Neural cell (in vitro differentiated cells): ENCODE measurements at regions not wholly inside any gene's neighbourhood (a gene's known extent, or its start where the extent isn't known, plus 50 kb on each side); places are given as distances from the start of the nearest gene placed in this dataset.

ENCODE experiments used
- EZH2 ChIP-seq: fragments of 200-600, 300-800 bp; shearing (Covaris generic), sonication (generic); IDR thresholded peaks from 2 replicates; pipeline ENCODE4 v1.6.1; 2014; ENCODE audit warnings: antibody characterized with exemption, low read length, borderline replicate concordance, mild to moderate bottlenecking; ENCODE audit not compliant: insufficient read depth, poor library complexity, severe bottlenecking
- POLR2AphosphoS5 ChIP-seq: IDR thresholded peaks from 2 replicates; pipeline ENCODE4 v1.6.1; 2012
- TAF1 ChIP-seq: IDR thresholded peaks from 2 replicates; pipeline ENCODE4 v1.6.1; 2012; ENCODE audit warnings: low read depth
- TF ChIP-seq, protein P1 (sequence below): fragments of 450-650 bp; IDR thresholded peaks from 2 replicates; pipeline ENCODE4 v1.5.1; 2014; ENCODE audit warnings: antibody characterized with exemption, mild to moderate bottlenecking, moderate library complexity; ENCODE audit not compliant: poor library complexity, severe bottlenecking
- TF ChIP-seq, protein P2 (sequence below): IDR thresholded peaks from 2 replicates; pipeline ENCODE4 v1.6.1; 2012; ENCODE audit warnings: borderline replicate concordance

DNA sequence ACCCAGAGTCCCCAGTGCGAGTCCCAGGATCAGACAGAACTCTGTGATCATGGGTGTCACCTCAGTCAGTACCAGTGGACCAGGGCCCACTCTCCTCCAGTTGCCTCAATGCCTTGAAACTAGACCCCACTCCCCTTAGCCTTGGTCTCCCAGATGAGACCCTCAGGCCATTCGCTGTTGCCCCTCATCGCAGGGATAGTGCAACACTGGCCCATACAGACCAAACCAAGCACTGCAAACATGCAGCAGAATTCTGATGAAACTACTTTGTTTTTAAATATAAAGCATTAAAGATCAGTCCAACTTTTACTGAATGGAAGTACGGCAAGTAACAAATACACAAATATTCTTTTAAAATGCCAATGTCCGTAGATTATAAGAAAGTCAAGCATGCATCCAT, 101.2 kb upstream of the NT5E start:
- TF ChIP-seq EZH2, result no peak
- TF ChIP-seq, protein P1, sequence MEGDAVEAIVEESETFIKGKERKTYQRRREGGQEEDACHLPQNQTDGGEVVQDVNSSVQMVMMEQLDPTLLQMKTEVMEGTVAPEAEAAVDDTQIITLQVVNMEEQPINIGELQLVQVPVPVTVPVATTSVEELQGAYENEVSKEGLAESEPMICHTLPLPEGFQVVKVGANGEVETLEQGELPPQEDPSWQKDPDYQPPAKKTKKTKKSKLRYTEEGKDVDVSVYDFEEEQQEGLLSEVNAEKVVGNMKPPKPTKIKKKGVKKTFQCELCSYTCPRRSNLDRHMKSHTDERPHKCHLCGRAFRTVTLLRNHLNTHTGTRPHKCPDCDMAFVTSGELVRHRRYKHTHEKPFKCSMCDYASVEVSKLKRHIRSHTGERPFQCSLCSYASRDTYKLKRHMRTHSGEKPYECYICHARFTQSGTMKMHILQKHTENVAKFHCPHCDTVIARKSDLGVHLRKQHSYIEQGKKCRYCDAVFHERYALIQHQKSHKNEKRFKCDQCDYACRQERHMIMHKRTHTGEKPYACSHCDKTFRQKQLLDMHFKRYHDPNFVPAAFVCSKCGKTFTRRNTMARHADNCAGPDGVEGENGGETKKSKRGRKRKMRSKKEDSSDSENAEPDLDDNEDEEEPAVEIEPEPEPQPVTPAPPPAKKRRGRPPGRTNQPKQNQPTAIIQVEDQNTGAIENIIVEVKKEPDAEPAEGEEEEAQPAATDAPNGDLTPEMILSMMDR, result no peak
- TF ChIP-seq, protein P2, sequence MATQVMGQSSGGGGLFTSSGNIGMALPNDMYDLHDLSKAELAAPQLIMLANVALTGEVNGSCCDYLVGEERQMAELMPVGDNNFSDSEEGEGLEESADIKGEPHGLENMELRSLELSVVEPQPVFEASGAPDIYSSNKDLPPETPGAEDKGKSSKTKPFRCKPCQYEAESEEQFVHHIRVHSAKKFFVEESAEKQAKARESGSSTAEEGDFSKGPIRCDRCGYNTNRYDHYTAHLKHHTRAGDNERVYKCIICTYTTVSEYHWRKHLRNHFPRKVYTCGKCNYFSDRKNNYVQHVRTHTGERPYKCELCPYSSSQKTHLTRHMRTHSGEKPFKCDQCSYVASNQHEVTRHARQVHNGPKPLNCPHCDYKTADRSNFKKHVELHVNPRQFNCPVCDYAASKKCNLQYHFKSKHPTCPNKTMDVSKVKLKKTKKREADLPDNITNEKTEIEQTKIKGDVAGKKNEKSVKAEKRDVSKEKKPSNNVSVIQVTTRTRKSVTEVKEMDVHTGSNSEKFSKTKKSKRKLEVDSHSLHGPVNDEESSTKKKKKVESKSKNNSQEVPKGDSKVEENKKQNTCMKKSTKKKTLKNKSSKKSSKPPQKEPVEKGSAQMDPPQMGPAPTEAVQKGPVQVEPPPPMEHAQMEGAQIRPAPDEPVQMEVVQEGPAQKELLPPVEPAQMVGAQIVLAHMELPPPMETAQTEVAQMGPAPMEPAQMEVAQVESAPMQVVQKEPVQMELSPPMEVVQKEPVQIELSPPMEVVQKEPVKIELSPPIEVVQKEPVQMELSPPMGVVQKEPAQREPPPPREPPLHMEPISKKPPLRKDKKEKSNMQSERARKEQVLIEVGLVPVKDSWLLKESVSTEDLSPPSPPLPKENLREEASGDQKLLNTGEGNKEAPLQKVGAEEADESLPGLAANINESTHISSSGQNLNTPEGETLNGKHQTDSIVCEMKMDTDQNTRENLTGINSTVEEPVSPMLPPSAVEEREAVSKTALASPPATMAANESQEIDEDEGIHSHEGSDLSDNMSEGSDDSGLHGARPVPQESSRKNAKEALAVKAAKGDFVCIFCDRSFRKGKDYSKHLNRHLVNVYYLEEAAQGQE, result no peak
- TF ChIP-seq POLR2AphosphoS5, result no peak
- no peak for TF ChIP-seq TAF1
